ENCODE measurements at regions not wholly inside any gene's neighbourhood (a gene's known extent, or its start where the extent isn't known, plus 50 kb on each side); places are given as distances from the start of the nearest gene placed in this dataset.

DNA sequence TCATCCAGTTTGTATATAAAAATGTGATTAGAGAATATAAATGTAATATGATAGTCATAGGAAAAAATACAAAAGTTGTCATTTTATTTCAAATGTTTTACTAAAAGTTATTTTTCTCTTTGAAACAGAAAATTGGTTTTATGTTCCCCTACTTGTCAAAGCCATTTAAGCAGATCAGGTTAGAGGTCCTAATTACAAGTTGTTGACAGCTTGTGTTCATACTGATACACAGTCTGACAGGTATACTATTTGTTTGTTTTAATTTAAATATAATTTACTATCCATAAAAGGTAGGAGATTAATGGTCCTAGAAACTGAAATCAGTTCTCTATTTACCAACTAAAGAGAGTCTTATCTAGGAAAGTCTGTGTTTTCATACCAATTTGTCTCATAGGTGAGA lies 250.4 kb upstream of the TMEM161B start:
- TF ChIP-seq, protein P1, sequence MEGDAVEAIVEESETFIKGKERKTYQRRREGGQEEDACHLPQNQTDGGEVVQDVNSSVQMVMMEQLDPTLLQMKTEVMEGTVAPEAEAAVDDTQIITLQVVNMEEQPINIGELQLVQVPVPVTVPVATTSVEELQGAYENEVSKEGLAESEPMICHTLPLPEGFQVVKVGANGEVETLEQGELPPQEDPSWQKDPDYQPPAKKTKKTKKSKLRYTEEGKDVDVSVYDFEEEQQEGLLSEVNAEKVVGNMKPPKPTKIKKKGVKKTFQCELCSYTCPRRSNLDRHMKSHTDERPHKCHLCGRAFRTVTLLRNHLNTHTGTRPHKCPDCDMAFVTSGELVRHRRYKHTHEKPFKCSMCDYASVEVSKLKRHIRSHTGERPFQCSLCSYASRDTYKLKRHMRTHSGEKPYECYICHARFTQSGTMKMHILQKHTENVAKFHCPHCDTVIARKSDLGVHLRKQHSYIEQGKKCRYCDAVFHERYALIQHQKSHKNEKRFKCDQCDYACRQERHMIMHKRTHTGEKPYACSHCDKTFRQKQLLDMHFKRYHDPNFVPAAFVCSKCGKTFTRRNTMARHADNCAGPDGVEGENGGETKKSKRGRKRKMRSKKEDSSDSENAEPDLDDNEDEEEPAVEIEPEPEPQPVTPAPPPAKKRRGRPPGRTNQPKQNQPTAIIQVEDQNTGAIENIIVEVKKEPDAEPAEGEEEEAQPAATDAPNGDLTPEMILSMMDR (IDR thresholded peaks at IDR 0.05) = no peak
- intact Hi-C loops (cut with DNase I) = no loop called here
- no peak overlapping the region for H3K4me3 ChIP-seq
- DNase-seq (ENCODE audit: low spot score in 2 of 2) = no peak
- H3K9me3 ChIP-seq = peaks cover 0 to 4% of the 10 kb centered on the region in 2 donors
- H3K27ac ChIP-seq = no peak overlapping the region
- no peaks in the 10 kb centered on the region for H3K36me3 ChIP-seq
- H3K4me1 ChIP-seq = no peaks in the 10 kb centered on the region
- no peaks in the 10 kb centered on the region for H3K27me3 ChIP-seq

DNA sequence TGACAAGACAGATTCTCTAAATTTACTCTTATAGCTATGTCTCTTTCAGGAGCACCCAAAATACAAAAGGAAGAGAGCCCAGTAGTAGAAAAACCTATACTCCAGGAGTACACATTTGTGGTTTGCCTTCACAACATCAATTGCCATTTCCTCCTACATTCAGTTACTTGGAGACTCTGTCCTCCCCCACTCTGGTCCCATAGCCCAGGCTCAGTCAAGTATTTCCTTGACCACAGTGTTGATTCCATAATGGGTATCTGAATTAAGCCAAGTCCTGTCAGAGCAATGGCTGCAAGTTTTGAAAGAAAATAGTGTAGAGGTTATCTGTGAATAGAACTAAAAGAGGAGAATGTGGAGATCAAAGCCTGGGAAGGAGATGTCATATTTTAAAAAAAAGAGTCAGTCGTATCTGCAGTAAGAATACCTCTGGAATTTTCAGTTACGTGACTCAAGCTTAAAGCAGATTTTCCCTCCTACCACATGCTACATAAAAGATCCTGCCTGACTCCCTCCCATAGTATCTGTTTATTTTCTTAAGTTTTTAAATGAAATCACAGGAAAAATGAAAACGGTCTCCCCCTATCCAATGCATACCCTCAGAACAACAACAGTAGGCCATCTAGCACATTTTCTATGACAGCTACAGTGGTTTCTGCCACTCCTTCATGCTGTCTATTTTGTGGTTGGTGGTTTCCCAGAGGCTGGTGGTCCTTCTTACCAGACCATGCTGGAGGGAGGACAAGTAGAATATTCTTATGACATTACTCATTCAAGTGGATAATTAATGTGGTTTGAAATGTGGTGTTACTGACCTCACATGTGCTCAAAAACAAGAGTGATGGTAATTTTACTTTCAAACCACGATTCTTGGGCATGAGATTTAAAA lies 249.7 kb upstream of the TMEM161B start:
- DNase-seq (ENCODE audit: low spot score in 2 of 2) = no peak
- H3K27ac ChIP-seq = no peak overlapping the region
- H3K4me3 ChIP-seq = no peak overlapping the region
- TF ChIP-seq, protein P1 (IDR thresholded peaks at IDR 0.05) = no peak
- H3K9me3 ChIP-seq = peaks cover 0 to 4% of the 10 kb centered on the region in 2 donors
- no peaks in the 10 kb centered on the region for H3K27me3 ChIP-seq
- intact Hi-C loops (cut with DNase I) = no loop called here
- H3K36me3 ChIP-seq = no peaks in the 10 kb centered on the region
- H3K4me1 ChIP-seq = no peaks in the 10 kb centered on the region

DNA sequence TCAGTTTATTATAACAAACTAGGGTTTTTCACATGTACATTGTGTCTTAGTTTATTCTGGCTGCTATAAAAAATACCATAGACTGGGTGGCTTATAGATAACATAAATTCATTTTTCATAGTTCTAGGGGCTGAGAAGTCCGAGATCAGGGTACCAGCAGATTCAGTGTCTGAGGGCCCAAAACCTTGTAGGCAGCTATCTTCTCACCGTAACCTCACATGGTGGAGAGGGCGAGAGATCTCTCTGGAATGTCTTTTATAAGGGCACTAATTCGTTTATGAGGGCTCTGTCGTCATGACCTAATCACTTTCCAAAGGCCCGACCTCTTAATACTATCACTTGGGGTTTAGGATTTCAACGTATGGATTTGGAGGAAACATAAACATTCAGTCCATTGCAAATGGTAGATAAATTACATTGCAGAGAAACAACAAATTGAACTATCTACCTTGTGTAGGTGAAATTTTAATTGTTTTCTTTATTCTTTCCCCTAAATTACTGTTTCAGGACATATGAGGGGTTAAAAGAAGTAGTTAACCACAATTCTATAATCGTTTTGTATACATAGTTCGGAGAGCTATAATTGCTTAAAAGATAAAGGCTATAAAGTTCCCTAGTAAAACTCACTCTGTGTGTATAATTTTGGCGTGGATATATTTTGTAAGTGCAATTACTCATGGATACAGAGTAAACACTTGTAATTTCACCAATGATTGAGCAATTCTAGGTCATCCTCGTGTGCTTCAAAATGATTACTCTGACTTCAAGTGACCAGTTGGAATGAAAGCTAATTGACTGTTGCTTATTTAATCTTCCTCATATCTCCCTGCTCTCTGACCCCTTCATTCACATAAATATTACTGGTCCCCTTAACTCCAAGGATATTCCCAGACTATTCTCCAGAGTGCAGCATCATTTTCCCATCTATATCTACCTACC lies 247.5 kb upstream of the TMEM161B start:
- Histone ChIP-seq H3K4me1 (no peaks in the 10 kb centered on the region), H3K27ac (no peak overlapping the region), H3K4me3 (no peak overlapping the region), H3K36me3 (no peaks in the 10 kb centered on the region), H3K27me3 (no peaks in the 10 kb centered on the region), H3K9me3 (peaks cover 0 to 4% of the 10 kb centered on the region in 2 donors)
- no peak for DNase-seq (ENCODE audit: low spot score in 2 of 2)
- intact Hi-C loops (cut with DNase I) = no loop called here
- TF ChIP-seq, protein P1 (IDR thresholded peaks at IDR 0.05) = no peak

DNA sequence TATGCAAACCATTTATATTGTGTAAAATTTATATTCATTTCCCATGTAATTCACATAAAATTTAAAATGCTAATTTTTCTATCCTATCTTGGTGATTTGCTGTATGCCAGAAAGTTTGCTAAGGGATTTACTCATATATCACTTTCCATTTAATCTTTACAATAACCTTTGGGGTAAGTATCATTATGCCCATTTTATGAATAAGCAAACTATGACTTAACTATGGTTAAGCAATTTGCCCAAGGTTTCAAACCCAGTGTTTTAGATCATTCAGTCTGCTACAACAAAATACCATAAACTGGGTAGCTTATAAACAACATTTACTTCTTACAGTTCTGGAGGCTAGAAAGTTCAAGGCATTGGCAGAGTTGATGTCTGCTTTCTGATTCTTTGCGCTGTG lies 246.4 kb upstream of the TMEM161B start:
- Histone ChIP-seq H3K27me3 (no peaks in the 10 kb centered on the region), H3K4me3 (no peak overlapping the region), H3K9me3 (peaks cover 0 to 4% of the 10 kb centered on the region in 2 donors), H3K4me1 (no peaks in the 10 kb centered on the region), H3K27ac (no peak overlapping the region), H3K36me3 (no peaks in the 10 kb centered on the region)
- TF ChIP-seq, protein P1 (IDR thresholded peaks at IDR 0.05) = no peak
- no peak for DNase-seq (ENCODE audit: low spot score in 2 of 2)
- intact Hi-C loops (cut with DNase I) = no loop called here

DNA sequence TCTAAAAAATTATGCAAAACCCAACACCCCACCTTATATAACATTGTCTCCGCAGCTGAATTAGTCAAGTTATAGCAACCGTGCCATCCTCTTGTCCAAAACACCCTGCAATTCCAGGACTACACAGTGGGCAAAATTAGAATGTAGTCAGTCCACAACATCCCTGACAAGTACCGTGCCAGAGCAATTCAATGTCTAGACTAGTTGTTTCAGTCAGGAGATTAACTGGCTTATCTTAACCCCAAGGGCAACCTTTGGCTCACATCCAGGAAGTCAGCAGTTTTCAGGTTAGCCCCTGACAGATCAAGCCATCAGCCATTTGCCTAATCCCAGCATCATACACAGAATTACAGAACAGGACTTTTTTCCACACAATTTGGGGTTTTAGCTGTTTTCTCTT lies 240.8 kb upstream of the TMEM161B start:
- Histone ChIP-seq H3K27me3 (no peaks in the 10 kb centered on the region), H3K9me3 (no peaks in the 10 kb centered on the region), H3K27ac (no peak overlapping the region), H3K4me1 (no peaks in the 10 kb centered on the region), H3K4me3 (no peak overlapping the region), H3K36me3 (no peaks in the 10 kb centered on the region)
- TF ChIP-seq, protein P1 (IDR thresholded peaks at IDR 0.05) = no peak
- intact Hi-C loops (cut with DNase I) = no loop called here
- DNase-seq (ENCODE audit: low spot score in 2 of 2) = no peak

Measured in ascending aorta (tissue), 2 donors.